ENCODE measurements at regions not wholly inside any gene's neighbourhood (a gene's known extent, or its start where the extent isn't known, plus 50 kb on each side); places are given as distances from the start of the nearest gene placed in this dataset.

DNA sequence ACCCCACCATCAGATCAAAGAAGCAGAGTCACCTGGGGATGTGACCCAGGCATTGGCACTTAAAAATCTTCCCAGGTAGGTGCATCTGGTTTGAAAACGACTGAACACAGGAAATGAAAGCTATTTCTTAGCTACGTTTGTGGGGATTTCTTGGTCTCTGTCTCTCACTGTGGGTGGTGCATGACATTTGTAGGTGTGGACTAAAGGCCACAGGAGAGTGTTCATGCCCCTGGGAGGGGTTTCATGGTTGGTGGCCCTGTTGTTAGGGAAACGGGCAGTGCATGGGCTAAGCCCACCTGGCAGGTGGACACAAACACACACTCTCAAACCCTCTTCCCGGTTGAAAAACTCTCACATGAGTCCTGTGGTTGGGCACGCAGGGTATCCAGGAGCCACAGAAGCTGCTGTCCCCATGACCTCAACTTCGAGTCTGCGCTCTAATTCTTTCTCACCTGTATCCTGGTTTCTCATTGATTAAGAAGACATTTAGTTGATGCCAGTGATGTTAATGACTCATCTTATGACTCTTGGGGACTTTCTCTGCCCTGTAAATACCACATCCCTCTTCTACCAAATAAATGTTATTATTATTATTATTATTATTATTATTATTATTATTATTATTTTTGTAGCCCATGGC, 119.4 kb downstream of the MRPS6 start:
- DNase-seq (ENCODE audit: low spot score), result no peak

DNA sequence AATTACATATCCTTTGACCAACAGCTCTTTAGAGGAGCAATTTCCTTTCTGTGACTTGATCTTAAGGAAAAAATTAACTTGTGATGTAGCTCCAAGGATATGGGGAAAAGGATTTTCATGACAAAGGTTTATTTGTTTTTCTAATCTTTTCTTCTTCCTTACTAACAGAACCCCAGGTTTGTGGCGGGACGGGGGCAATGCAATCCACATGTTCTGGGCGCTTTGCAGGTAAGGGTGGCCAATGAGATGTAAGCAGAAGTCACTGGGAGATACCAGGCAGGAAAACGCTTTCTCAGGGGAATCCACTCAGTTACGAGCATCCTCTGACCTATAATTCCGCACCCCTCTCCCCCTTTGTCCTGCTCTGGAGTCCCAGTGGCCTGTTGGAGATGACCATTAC, 122.0 kb downstream of the MRPS6 start:
- DNase-seq (ENCODE audit: low spot score), result no peak

DNA sequence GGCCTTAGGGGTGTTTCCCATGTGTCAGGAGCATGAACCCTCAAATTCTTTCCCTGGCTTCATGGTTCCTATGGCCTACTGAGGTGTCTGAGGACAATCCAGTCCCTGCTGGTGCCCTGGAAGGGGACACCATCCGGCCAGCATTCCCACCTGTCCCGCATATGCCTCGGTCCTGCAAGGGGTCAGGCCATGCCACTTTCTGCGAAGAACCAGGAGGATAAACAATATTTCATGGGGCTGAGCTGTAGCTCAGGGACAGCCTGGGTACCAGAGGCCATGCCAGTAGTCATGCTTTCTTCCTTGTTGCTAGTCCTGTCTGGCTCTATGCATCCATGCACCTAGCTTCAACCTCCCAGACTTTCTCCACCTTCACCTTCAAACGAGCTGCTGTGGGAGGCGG, 123.6 kb downstream of the MRPS6 start:
- no peak for DNase-seq (ENCODE audit: low spot score)

DNA sequence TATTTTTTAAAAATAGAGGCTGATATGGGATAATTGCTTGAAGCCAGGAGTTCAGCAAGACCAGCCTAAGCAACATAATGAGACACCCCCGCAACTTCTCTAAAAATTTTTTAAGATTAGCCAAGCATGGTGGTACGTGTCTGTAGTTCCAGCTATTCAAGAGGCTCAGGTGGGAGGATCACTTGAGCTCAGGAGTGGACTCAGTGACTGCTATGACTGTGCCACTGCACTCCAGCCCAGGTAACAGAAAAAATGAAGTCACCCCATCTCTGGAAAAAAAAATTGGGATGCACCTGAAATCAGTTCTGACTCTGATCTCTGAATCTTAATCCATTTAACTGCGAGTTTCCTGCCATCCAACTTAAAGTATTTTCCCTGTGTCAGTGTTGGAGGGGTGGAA, 124.2 kb downstream of the MRPS6 start:
- DNase-seq (ENCODE audit: low spot score), result no peak

DNA sequence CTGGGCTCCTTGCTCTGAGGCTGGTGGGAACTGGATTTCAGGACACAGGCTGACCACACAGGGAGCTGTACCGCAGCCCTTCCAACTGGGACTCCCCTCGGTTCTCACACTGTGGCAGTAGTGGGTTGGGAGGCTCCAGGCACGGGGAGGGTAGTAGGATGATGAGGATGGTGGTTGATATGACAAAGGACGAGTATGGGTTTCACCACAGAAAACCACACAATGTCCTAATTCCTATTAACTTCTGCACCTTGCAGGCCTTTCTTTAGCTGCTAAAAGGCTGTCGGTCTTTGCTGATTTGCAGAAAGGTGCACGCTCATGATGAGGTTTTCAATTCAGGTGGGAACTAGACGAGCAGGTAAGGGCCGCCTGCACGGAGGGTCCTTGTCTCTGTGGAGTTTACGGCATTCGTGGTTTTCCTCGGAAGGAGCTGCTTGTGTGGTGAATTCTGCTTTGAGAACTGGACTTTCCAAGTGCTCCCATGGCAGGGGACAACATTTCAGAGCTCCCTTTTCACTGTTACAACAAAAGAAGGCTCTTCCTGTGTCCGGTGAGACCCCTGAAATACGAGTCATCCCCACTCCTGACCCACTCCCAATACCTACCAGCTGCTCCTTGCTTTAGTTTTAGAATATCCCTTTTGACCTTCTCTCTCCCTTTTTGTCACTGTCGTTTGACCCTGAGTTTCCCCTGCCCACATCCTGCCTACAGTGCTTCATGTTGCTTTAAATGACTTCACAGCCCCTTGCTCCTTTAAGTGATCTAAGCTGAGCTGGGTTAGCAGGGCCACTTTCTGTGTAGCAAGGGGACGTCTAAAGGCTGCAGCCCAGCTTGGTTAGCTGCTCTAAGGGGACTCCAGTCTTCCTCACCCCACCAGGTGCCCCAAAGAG, 125.1 kb downstream of the MRPS6 start:
- DNase-seq (ENCODE audit: low spot score), result no peak

DNA sequence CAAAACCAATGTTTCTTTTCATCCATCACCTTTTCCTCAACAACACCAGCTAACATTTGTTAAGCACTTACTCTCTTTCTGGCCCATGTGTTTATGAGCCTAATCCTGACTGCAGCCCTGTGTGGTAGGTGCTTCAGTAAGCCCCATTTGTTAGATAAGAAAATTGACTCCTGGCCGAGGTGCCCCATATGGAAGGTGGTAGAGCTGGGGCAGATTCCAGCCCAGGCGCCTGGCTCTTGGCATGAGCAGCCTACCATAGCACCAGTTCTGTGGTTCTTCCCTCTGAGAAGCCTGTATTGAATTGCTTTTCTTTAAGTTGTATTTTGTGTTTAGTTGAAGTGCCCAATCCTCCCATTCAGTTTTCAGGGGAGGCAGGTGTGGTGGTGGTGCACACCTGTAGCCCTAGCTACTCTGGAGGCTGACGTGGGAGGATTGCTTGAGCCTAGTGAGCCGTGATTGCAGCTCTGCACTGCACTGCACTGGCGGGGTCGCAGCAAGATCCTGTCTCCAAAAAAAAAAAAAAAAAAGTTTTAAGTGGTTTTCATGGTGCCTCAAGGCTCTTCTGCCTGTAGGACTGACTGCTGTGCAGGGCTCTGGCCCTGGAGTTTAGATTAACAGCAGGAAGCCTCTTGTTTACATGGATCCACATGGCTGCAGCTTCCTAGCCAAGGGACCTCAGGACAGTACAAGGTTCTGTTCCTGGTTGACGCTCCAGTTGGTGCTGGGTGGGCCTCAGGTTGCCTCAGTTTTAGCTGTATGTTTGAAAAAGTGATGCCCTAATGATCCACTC, 125.9 kb downstream of the MRPS6 start:
- no peak for DNase-seq (ENCODE audit: low spot score)

DNA sequence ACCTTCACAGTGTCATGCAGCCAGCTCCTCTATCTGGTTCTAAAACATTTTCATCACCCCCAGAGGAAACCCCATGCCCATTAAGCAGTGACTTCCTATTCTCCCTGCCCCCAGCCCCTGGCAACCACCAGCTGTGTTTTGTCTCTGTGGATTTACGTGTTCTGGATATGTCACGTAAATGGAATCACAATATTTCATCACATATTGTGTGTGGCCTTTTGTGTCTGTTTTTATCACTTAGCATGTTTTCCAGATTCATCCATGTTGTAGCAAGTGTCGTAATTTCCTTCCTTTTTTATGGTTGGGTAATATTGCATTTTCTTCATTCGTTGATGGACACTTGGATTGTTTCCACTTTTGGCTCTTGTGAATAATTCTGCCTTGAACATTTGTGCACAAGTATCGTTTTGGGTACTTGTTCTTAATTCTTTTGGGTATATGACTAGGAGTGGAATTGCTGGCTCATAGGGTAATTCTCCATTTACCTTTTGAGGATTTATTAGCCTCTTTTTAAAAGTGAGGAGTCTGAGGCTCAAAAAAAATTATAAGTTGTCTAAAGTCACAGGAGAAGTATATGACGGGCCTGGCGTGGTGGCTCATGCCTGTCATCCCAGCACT, 127.0 kb downstream of the MRPS6 start:
- DNase-seq (ENCODE audit: low spot score), result no peak

DNA sequence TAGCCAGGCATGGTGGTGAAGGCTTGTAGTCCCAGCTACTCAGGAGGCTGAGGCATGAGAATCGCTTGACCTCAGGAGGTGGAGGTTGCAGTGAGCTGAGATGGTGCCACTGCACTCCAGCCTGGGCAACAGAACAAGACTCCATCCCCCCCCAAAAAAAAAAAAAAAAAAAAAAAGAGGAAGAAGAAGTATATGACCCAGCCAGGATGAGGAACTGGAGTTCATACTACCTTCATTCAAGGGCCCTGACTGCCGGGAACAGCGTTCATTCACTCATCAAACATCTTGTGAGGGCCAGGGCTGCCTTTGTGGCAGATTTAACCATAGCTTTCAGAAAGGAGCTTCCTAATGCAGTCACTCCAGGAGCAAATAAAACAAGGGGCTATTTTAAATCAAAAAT, 127.6 kb downstream of the MRPS6 start:
- no peak for DNase-seq (ENCODE audit: low spot score)

DNA sequence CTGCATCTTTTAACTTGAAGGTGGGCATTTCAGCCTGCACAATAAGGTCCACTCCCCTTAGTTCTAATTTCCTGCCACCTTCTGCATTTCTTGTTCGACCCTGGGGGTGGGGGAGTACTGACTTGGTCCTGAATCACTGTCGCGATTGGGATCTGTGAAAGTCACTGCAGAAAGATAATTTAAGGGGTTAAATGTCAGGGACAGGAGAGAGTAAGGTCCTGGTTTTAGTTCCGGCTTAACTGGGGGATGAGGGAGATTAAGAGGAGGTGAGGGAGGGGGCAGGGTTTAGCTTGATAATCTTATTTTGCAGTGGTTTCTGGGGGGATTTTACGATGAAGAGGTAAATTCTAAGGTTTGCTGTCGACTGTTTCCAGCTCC, 128.1 kb downstream of the MRPS6 start:
- DNase-seq (ENCODE audit: low spot score), result no peak

DNA sequence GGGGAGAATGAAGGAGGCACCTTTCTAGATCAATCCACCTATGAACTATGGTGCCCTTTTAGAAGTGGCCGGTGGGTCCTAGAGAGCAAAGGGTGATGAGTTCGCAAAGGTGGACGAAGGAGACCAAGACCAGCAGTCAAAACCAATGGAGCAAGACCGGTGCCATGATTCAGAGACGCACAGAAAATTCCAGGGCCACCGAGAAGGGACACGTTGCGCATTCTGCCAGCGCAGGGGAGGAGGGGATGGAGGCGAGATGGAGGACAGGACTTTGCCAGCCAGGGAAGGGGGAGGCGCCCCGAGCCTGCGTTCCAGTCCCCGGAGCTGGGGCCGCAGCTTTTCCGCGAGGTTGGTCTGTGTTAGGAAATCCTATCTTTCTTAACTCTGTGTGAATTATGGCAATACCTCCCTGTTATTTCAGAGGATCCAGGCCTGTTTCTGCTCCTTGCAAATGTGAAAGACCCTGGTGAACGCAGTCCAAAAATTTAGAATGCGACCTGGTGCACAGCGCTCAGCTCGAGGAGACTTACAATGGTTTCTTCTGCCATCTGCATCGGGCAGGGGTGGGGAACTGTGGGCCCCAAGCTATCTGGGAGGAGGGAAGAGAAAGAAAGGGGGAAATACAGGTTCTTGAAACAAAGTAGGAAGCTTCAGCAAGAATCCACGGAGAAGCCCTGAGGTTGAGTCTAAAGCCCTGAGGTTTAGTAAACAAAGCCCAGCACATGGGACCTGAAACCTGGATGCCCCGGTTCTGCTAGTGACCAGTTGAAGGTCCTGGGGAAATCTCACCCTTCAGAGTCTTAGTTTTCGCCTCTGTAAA, 129.4 kb downstream of the MRPS6 start:
- DNase-seq (ENCODE audit: low spot score), result no peak

DNA sequence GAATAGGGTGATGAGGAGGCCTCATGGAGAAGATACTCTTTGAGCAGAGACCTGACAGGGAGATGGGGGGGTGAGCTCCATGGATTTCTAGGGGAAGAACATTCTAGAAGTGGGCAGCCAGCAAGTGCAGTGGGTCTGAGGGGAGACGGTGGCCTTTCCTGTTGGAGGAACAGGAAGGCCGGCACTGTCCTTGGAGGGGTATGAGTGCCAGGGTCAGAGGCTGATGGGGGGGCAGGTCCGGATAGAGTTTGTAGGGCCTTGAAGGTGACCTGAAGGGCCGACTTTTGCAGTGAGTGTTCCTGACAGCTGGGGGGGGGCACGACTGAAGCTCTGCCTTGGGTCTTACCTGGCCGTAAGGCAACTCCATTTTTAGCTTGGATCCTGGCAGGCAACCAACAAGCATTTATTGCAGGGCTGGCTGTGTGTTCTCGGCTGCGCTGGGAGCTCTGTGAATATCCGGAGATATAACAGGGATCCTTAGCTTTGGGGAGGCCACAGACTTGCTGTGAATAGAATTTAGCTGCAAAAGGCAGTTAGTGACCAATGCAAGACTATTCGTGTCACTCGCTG, 130.6 kb downstream of the MRPS6 start:
- DNase-seq (ENCODE audit: low spot score), result no peak

DNA sequence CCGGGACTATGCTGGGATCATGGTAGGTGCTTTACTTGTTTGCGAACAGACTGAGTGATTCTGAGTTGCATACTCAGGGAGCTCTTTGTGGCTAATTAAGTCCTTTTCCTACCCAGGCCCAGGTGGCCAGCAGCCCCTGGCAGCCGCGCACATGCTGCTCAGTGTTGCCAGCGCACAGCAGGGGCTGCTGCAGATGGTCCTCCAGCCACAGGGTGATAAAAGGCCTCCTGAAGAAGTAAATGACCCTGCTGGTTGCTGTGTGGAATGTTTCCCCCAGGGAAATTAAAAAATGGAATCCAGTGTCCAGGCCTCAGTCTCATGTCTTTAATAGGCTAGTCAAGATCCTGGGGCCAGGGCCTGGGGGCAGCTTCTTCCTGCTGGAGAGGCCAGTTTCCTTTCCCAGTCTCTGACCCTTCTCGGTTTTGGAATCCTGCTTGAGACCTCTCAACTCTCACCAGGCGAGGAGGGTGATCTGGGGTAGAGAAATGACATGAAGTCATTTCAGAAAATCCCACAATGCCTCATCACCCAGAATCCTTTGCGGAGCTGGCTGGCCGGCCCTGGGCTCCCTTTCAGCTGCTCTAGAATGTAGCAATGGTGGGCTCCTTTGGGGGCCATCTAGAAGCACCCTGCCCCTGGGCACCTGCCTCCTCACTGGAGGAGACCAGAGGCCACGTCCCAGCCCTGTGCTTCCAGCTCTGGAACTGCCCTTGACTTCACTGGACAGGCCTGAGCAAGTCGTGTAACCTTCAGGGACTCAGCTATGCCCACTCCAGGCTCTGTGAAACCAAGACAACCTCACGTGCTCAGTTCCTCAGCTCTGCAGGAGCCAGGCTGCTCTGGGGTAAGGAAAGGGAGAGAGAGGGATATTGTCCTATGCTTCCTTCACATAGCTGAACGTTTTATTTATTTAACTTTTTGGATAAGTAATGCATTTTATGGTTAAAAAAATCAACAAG, 131.4 kb downstream of the MRPS6 start:
- no peak for DNase-seq (ENCODE audit: low spot score)

DNA sequence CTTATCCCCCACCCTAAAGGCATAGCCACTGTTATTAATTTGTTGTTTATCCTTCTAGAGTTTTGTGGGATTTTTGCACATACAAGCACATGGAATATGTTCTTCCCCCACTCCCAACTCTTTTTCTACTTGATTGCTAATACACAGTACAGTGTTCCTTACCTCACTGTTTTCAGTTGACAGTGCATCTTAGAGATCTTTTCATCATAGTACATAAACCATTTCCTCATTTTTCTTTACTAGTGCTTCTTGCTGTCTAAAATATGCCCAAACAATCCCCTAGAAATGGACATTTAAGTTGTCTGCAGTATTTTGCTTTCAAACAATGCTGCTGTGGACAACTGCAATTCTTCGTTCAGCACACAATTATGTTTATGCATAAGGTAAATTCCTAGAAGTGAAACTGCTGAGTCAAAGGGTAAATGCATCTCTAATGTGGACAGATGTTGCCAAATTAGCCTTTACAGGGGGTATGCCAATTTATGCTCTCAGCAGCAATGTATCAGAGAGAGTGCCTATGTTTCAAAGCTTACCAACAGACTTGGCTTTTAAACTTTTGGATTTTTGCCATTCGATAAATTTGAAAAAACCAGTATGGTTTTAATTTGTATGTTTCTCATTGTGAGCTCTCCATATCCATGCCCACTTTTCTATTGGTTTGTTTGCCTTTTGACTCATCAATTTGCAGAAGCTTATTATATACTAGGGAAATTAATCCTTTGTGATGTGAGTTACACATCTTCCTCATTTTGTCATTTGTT, 132.6 kb downstream of the MRPS6 start:
- no peak for DNase-seq (ENCODE audit: low spot score)

DNA sequence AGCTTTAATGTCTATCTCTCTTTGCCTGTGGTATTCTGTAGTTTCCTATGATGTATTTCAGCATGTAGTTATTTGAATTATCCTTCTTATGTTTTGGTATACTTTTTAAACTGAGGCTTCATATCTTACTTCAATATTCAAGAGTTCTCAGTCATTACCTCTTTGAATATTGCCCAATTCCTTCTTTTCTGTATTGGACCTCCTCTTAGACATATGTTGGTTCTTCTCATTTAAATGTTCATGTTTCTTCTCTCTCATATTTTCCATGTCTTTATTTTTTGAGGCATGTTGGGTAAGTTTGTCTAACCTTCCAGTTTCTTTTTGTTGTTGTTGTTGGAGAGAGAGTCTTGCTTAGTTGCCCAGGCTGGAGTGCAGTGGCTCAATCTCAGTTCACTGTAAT, 140.6 kb downstream of the MRPS6 start:
- DNase-seq (ENCODE audit: low spot score), result no peak

DNA sequence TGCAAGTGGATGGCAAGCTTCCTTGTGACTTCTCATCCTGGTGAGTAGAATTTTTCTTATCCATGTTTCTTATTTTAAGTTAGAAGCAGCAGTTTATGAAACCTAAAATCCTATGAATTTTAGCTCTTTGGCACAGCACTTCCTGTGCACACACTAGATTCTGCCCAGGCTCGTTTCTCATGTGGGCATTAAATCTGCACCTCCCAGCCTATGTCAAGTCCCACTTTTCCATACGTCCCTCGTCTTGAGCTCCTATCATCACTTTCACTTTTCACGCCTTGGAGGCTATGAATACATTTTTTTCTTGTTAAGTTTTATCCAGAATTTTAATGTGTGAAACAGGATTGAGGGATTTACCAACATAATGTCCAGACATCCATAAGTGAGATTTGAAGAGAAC, 142.1 kb downstream of the MRPS6 start:
- DNase-seq (ENCODE audit: low spot score), result no peak

DNA sequence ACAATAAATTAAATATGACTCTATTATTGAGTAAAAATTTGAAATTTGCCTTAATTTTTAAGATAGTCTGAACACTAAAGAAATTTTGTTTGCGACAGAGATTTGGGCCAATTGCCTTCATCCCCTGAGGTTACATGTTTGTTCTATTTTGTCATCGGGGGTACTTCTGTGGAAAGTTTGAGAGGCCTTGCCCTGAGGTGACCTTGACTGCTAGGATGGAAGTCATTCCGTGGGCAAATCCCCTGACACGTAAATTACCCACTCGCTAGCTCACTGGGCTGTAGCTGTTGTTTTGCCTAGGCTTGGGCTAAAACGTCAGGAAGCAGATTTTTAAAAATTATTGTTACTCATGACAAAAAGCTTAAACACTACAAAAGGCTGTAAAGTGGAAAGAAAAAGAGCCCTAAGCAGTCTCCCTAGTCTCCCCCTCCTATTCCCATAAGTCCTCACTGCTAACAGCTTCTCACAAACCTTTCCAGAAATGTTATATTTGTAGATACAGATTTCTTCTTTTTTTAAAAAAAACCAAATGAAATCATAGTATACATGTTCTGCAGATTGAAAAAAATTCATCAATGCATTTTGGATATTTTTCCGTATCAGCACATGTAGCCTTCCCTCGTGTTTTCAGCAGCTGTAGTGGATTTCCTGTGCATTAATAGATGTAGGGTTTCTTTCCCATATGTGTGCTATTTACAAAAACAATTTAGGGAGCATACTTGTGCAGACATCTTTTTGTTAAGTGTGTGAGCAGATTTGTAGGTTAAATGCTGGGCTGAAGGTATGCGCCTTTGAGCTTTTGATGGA, 142.7 kb downstream of the MRPS6 start:
- no peak for DNase-seq (ENCODE audit: low spot score)

DNA sequence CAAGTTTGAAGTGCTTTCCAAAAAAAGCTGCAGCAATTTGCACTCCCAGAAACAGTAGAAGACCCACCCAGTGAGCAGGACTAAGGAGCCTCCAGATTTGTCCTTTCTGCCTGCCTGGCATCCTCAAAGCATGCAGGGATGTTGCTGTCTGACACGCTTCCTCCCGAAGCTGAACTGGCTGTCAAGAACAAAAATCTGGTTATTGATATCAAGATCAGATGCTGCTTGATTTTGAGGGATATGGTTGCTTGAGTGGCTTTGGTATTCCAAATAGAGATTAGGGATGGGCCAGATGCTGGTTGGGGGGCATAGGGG, 143.3 kb downstream of the MRPS6 start:
- DNase-seq (ENCODE audit: low spot score), result no peak

DNA sequence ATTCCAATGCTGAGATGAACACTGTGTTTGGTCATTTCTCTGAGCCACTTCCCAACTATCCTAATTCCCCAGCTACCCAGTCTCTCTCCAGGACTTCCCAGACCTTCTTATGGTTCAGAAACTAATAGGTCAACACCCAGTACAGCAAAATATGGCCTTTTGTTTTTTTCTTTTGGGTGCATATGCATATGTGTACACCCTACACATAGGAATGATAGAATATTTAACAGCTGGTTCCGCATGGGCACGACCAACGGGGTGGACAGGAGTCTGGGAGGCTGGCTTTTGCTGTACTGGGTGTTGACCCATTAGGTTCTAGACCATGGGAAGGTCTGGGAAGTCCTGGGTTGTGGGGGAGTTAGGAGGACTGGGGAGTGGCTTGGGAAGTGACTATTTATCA, 143.9 kb downstream of the MRPS6 start:
- DNase-seq (ENCODE audit: low spot score), result no peak

Data from hepatic stellate cell (primary cell).